ENCODE measurements at regions not wholly inside any gene's neighbourhood (a gene's known extent, or its start where the extent isn't known, plus 50 kb on each side); places are given as distances from the start of the nearest gene placed in this dataset.

DNA sequence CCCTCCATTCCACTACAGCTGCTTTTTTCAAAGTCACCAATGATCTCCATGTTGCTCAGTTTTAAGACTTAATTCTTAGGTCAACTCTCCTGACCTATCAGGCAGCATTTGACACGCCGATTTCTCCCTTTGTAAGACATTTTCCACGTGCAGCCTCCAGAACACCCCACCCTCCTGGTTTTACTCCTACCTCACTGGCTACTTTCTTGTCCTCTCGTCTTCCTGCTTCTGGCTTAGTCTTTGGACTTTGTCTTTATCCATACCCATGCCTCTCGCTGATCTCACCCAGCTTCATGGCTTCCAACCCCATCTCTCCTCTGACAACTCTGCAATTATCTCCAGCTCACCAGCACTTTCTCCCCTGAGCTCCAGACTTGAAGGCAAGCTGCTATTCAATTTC is 99.3 kb upstream of the UMPS start:
- H3K4me3 ChIP-seq (replicated peaks; ENCODE audit: low read depth, low read length), result no peak overlapping the region
- DNase-seq (ENCODE audit: extremely low read depth, low read depth), result no peak
- TF ChIP-seq, protein P1, sequence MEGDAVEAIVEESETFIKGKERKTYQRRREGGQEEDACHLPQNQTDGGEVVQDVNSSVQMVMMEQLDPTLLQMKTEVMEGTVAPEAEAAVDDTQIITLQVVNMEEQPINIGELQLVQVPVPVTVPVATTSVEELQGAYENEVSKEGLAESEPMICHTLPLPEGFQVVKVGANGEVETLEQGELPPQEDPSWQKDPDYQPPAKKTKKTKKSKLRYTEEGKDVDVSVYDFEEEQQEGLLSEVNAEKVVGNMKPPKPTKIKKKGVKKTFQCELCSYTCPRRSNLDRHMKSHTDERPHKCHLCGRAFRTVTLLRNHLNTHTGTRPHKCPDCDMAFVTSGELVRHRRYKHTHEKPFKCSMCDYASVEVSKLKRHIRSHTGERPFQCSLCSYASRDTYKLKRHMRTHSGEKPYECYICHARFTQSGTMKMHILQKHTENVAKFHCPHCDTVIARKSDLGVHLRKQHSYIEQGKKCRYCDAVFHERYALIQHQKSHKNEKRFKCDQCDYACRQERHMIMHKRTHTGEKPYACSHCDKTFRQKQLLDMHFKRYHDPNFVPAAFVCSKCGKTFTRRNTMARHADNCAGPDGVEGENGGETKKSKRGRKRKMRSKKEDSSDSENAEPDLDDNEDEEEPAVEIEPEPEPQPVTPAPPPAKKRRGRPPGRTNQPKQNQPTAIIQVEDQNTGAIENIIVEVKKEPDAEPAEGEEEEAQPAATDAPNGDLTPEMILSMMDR (IDR thresholded peaks at IDR 0.05; ENCODE audit: low read depth, low read length, missing control alignments), result no peak

GRCh38 chr3:124631727-124632126 is 98.5 kb upstream of the UMPS start:
- no peak for DNase-seq (ENCODE audit: extremely low read depth, low read depth)
- TF ChIP-seq, protein P1 (IDR thresholded peaks at IDR 0.05; ENCODE audit: low read depth, low read length, missing control alignments), result no peak
- no peak overlapping the region for H3K4me3 ChIP-seq (replicated peaks; ENCODE audit: low read depth, low read length)

DNA sequence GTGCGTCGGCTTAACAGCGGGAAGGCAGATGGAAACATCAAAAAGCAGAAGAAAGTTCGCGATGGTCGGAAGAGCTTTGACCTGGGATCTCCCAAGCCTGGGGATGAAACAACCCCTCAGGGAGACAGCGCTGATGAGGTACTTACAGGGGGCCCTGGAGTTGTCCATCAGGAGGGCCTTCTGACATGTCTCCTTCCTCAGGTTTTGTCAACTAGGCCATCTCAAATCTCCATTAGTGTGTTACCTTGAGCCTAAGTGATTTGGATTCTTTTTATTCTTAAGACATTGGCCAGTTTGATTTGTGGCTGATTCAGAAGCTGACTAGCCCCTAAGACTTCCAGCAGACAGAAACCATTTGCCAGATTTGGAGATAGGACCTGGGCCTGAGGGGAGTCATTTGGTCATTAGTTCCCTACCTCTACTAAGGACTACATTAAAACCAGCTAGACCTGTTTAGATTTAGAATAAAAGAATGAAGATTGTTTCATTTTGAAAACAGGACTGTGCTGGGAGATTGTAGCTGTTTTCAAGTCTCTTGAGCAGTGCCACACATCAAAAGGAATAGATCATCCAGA is 97.6 kb upstream of the UMPS start:
- H3K4me3 ChIP-seq (replicated peaks; ENCODE audit: low read depth, low read length), result no peak overlapping the region
- TF ChIP-seq, protein P1 (IDR thresholded peaks at IDR 0.05; ENCODE audit: low read depth, low read length, missing control alignments), result no peak
- DNase-seq (ENCODE audit: extremely low read depth, low read depth), result no peak

GRCh38 chr3:124633524-124633923 is 96.7 kb upstream of the UMPS start:
- H3K4me3 ChIP-seq (replicated peaks; ENCODE audit: low read depth, low read length), result no peak overlapping the region
- TF ChIP-seq, protein P1 (IDR thresholded peaks at IDR 0.05; ENCODE audit: low read depth, low read length, missing control alignments), result no peak
- no peak for DNase-seq (ENCODE audit: extremely low read depth, low read depth)

GRCh38 chr3:124634210-124635168 is 95.8 kb upstream of the UMPS start:
- no peak overlapping the region for H3K4me3 ChIP-seq (replicated peaks; ENCODE audit: low read depth, low read length)
- TF ChIP-seq, protein P1 (IDR thresholded peaks at IDR 0.05; ENCODE audit: low read depth, low read length, missing control alignments), result no peak

DNA sequence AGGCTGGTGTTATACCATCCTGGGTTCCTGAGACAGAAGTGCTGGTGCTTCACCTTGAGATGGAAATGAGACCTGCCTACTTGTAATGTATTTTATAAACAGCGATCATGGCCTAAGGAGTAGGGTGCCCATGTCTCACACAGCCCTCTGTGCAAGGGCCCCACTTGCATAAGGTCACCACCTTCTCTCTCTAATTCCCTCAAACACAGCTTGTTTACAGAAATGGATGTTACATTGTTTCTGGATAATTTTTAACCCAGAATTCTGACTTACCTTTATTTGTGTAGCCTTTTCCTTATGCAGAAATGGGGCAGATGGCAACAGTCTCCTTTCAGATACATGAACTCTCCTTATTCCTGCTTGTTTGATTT is 95.1 kb upstream of the UMPS start:
- no peak overlapping the region for H3K4me3 ChIP-seq (replicated peaks; ENCODE audit: low read depth, low read length)
- DNase-seq (ENCODE audit: extremely low read depth, low read depth), result no peak
- TF ChIP-seq, protein P1 (IDR thresholded peaks at IDR 0.05; ENCODE audit: low read depth, low read length, missing control alignments), result no peak

More at GRCh38 chr3:124634210-124635168, 95.8 kb upstream of the UMPS start:
- DNase-seq (ENCODE audit: extremely low read depth, low read depth), result no peak

Data from HFF-Myc (cell line).